ENCODE measurements at regions not wholly inside any gene's neighbourhood (a gene's known extent, or its start where the extent isn't known, plus 50 kb on each side); places are given as distances from the start of the nearest gene placed in this dataset.

DNA sequence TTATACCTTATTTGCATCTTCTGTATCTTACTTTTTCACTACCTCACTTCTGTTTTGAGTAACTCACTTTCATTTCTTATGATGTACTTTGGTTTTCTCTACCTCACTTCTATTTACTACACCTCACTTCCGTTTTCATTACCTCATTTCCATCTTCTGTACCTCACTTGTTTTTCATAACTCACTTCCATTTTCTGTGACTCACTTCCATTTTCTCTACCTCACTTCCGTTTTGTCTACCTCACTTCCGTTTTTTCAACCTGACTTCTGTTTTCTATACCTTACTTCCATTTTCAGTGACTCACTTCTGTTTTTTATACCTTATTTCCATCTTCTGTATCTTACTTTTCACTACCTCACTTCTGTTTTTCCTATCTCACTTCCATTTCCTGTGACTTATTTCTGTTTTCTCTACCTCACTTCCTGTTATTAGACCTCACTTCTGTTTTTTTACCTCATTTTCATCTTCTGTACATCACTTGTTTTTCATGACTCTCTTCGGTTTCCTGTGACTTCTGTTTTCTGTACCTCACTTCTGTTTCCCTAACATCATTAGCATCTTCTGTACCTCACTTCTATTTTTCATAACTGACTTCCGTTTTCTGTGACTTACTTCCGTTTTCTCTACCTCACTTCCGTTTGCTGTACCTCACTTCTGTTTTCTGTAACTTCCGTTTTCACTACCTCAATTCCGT is 493.1 kb upstream of the AKR1E2 start:
- DNase-seq (ENCODE audit: extremely low read depth, low read depth), result no peak

DNA sequence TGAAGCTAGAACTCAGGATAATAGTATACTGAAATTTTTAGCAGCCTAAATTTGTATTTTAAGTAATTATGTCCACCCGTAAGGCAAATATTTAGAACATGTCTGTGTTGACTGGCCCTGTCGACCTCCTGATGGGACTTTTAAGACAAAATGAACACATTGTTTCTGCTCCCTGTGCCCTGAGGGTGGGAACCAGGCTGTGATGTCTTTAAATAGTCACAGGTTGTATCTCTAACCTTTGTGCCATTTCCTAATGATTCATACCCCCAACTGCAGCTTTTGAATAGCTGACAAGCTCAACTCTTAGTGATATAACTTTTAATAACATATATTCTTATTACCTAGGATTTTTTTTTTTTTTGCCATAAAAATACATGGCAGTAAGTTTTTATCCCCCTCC is 494.9 kb upstream of the AKR1E2 start:
- no peak for DNase-seq (ENCODE audit: extremely low read depth, low read depth)

GRCh38 chr10:4330636-4331035 is 495.4 kb upstream of the AKR1E2 start:
- DNase-seq (ENCODE audit: extremely low read depth, low read depth), result no peak

- DNase-seq (ENCODE audit: extremely low read depth, low read depth), result no peak
These were observed 496.8 kb upstream of the AKR1E2 start for GRCh38 chr10:4329225-4329624.

GRCh38 chr10:4326647-4327046 is 499.4 kb upstream of the AKR1E2 start:
- no peak for DNase-seq (ENCODE audit: extremely low read depth, low read depth)

DNA sequence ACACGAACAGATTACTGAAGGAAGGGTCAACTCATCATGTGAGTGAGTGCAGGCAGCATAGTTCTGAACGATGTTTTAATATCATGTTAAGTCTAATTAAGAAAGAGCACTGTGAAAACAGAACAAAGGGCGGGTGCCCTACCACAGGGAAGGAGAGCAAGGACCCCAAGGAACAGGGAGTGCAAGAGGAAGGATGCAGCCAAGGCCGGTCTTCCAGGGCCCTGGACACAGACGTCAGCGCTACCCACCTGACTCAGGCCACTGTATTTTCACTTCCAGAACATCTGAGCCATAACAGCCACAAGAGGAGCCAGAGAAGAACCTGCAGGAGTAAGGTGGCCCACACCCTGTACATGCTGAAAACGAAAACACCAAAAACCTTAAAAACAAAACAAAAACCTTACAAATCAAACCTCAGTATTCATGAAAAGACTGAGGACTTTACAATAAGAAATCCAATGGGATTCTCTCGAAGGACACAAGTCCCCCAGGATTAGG is 506.1 kb upstream of the AKR1E2 start:
- DNase-seq (ENCODE audit: extremely low read depth, low read depth), result no peak

GRCh38 chr10:4316161-4316810 is 509.7 kb upstream of the AKR1E2 start:
- DNase-seq (ENCODE audit: extremely low read depth, low read depth), result no peak

DNA sequence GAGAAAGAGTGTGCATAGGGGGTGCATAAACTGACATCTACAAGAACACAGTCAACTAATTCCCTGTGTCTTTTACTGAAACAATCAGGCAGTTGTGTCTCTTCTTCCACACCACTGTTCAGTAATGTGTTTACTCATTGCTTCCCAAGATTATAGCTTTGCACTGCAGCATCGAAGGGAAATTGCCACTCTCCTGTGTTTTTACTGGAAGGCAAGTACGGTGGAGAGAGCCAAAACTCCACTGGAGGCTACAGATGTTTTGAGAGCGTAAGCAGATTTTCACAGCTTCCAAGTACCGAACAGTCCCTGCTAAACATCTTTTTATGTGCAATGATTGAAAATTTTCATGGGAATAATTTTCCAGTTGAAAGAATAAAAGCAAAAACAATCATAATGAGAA is 510.5 kb upstream of the AKR1E2 start:
- DNase-seq (ENCODE audit: extremely low read depth, low read depth), result no peak

GRCh38 chr10:4313051-4313450 is 513.0 kb upstream of the AKR1E2 start:
- DNase-seq (ENCODE audit: extremely low read depth, low read depth), result no peak

- DNase-seq (ENCODE audit: extremely low read depth, low read depth), result no peak
These were observed 513.8 kb upstream of the AKR1E2 start for GRCh38 chr10:4312051-4312835.

GRCh38 chr10:4310172-4310571 is 515.8 kb upstream of the AKR1E2 start:
- no peak for DNase-seq (ENCODE audit: extremely low read depth, low read depth)

DNA sequence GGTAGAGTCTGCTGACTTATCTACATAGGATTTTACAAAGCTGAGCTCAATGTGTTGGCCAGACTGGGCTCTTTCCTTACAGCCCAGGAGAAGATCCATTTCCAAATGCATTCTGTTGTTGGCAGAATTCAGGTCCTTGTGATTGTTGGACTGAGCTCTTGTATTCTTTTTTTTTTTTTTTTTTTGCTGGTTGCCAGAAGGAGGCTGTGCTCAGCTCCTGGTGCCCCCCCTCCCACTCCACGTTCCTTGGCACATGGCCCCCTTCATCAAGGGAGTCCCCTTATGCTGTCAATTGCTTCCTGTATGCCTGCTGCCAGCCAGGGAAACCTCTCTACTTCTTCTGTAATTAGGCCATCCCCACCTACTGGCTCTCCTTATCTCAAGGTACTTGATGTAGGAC is 518.1 kb upstream of the AKR1E2 start:
- DNase-seq (ENCODE audit: extremely low read depth, low read depth), result no peak

DNA sequence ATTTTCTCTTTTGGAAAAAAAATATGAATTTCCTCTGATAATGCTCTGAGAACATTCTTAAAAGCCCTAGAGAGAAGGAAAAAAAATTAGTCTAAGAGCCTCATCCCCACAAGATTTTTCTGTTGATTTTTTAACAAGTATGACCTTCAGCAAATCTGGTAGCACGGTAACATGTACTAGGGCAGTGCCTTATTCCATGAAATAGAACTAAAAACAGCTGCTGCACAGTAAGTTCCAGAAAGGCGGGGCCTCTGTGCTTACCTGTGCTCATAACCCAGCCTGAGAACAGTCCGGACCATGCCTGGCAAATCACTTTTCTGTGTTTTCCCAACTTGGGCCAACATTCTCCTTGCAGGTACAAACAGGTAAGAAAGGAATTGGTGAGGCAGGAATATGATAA is 519.1 kb upstream of the AKR1E2 start:
- no peak for DNase-seq (ENCODE audit: extremely low read depth, low read depth)

DNA sequence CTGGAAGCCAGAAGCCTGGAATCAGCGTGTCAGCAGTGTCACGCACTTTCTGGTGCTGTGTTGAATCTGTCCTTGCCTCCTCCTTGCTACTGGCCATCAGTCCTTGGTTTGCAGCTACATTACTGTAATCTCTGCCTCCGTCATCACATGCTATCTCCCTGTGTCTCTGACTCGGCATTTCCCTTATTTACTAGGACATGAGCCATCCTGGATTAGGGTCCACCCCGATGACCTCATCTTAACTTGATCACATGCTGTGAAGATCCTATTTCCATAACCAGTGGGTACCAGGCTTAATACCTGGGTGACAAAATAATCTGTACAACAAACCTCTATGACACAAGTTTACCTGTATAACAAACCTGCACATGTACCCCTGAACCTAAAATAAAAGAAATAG is 518.0 kb upstream of the KLF6 start:
- no peak for DNase-seq (ENCODE audit: extremely low read depth, low read depth)

- DNase-seq (ENCODE audit: extremely low read depth, low read depth), result no peak
These were observed 516.5 kb upstream of the KLF6 start for GRCh38 chr10:4301291-4302045.

DNA sequence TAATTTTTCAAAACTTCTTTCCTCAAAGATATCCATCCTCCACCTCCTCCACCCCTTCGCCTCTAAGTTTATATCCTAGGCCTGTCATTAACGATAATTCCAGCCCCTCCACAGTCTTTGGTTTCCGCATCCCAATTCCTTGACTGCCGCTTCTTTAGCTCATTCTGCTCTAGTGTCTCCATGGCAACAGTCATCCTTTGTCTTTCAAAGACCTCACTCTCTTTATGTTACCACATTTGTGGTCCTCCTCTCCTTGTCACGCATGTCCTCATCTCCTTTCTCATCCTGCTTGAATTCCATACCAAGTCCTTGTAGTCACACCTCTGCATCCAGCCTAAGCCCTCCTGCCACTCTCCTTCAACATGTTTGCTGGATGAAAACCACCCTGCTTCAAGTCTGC is 511.2 kb upstream of the KLF6 start:
- no peak for DNase-seq (ENCODE audit: extremely low read depth, low read depth)

DNA sequence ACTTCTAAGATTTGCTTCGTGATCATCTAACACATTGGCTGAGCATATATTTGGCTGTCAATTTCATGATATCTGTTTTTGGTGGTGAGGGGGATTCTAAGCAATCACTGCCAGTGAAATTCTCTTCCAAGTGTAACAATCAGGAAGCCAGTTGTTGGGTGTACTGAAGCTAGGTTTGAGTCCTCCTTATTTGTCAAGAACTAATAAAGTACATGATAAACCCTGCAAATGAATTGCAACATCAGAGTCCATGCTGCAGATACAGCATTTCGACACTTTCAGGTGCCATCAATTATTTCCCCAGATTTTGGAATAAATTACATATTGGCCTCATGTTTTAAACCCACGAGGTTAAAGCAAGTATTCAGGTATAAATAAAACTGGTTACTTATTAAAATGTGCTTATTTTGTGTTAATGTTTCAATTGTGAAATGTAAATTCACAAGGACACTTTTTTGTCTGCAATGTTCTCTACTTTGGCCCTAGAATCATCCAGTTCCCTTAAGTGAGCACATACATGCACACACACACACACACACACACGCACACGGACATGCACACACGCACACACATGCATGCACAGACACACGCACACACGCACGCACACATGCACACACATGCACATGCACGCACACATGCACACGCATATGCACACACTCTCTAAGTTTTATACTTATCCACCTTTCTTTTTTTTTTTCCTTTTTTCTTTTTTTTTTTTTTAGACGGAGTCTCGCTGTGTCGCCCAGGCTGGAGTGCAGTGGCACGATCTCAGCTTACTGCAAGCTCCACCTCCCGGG is 510.2 kb upstream of the KLF6 start:
- DNase-seq (ENCODE audit: extremely low read depth, low read depth), result no peak

DNA sequence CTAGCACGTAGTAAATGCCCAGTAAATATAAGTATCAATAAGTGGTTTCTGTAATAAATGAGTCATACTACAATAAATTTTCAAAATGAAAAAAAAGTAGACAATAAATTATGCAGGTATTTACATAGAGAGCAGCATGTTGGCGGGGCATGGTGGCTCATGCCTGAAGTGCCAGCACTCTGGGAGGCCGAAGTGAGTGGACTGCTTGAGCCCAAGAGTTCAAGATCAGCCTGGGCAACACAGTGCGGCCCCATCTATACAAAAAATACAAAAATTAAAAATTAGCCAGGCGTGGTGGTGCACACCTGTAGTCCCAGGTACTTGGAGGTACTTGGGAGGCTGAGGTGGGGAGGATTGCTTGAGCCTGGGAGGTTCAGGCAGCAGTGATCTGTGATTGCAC is 509.3 kb upstream of the KLF6 start:
- no peak for DNase-seq (ENCODE audit: extremely low read depth, low read depth)

DNA sequence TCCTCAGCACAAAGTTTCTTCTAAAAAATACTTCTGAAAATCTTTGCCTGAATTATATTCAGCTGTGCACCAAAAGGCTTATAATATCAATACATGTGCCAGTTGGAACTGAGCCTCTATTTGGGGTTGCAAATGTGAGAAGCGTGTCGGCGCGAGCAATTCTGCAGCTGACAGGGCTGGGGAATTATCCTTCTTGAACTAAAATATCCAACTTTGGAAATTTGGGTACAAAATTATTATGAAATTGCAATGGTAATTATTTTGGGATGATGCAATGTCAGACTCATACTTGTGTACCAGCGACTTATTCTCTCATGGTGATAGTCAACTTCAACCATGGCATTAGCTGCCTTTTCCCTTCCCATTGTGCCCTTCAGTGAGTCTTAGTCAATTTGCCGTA is 507.0 kb upstream of the KLF6 start:
- no peak for DNase-seq (ENCODE audit: extremely low read depth, low read depth)

- no peak for DNase-seq (ENCODE audit: extremely low read depth, low read depth)
These were observed 500.1 kb upstream of the KLF6 start for GRCh38 chr10:4285121-4285520.

Measured in NCI-H460 (cell line).